DND-41 (cell line): ENCODE measurements at regions not wholly inside any gene's neighbourhood (a gene's known extent, or its start where the extent isn't known, plus 50 kb on each side); places are given as distances from the start of the nearest gene placed in this dataset.

Experiments
- EZH2 ChIP-seq: IDR thresholded peaks from 3 replicates; pipeline ENCODE4 v1.6.1; 2012; ENCODE audit warnings: borderline replicate concordance, low read depth, mild to moderate bottlenecking, moderate library complexity, low read length, inconsistent platforms; ENCODE audit not compliant: severe bottlenecking
- TF ChIP-seq, protein P1 (sequence below): IDR thresholded peaks from 2 replicates; pipeline ENCODE4 v1.5.1; 2012; ENCODE audit warnings: borderline replicate concordance, low read length, moderate library complexity, mild to moderate bottlenecking; ENCODE audit not compliant: poor library complexity, severe bottlenecking; ENCODE audit errors: extremely low read depth

DNA sequence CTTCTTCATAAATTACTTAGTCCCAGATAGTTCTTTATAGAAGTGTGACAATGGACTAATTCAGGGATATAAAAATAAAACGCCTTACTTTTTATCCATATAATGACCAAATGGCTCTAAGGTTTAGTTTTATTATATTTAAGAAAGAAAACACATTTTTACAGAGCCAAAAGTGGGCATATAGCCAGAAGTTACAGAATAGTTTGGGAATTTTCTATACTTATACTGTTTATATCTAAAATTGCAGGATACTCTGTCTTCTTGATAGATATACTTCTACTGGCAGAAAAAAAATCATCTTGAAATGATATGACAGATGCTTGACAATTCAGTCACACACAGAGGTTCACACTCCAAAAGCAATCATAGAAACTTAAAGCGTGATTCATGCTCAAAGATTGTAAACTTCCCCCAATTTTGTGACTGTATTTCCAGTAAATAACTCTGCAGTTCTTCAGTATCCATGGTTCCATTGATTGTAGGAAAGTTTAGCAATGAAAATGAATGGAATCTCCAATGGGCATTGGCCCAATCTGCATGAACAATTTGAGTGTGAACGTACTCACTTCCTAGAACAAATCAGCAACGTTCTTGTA lies 307.8 kb downstream of the NOVA1 start:
- TF ChIP-seq, protein P1, sequence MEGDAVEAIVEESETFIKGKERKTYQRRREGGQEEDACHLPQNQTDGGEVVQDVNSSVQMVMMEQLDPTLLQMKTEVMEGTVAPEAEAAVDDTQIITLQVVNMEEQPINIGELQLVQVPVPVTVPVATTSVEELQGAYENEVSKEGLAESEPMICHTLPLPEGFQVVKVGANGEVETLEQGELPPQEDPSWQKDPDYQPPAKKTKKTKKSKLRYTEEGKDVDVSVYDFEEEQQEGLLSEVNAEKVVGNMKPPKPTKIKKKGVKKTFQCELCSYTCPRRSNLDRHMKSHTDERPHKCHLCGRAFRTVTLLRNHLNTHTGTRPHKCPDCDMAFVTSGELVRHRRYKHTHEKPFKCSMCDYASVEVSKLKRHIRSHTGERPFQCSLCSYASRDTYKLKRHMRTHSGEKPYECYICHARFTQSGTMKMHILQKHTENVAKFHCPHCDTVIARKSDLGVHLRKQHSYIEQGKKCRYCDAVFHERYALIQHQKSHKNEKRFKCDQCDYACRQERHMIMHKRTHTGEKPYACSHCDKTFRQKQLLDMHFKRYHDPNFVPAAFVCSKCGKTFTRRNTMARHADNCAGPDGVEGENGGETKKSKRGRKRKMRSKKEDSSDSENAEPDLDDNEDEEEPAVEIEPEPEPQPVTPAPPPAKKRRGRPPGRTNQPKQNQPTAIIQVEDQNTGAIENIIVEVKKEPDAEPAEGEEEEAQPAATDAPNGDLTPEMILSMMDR, result no peak
- no peak for TF ChIP-seq EZH2
